Esophagus squamous epithelium (tissue), 5 donors: ENCODE measurements at regions not wholly inside any gene's neighbourhood (a gene's known extent, or its start where the extent isn't known, plus 50 kb on each side); places are given as distances from the start of the nearest gene placed in this dataset.

ENCODE experiments used
- DNase-seq: peaks from one replicate; lab custom pipeline; 2025; lab: John Stamatoyannopoulos, UW
- H3K27ac ChIP-seq, 4 donors: fragments of 200-600 bp; sonication (generic); one replicate each; pipeline ENCODE4 v1.5.1; 2016 to 2019; ENCODE audit warnings: mild to moderate bottlenecking in 1 of 4
- H3K27me3 ChIP-seq, 4 donors: fragments of 200-600 bp; sonication (generic); 1 replicate in 3 of 4; 2 replicates in 1 of 4; pipeline versions ENCODE4 v1.5.1 to v1.6.0; 2017 to 2021; ENCODE audit warnings: antibody characterized with exemption in 1 of 4
- H3K36me3 ChIP-seq, 3 donors: fragments of 200-600 bp; sonication (generic); one replicate each; pipeline ENCODE4 v1.5.1; 2016 to 2019
- H3K4me1 ChIP-seq, 3 donors: fragments of 200-600 bp; sonication (generic); one replicate each; pipeline ENCODE4 v1.5.1; 2017 to 2019
- H3K4me3 ChIP-seq, 4 donors: fragments of 200-600 bp; sonication (generic); 1 replicate in 3 of 4; 2 replicates in 1 of 4; pipeline ENCODE4 v1.5.1; 2016 to 2019; ENCODE audit warnings: mild to moderate bottlenecking in 2 of 4, moderate library complexity in 1 of 4
- H3K9me3 ChIP-seq, 3 donors: fragments of 200-600 bp; sonication (generic); one replicate each; pipeline ENCODE4 v1.5.1; 2016 to 2019
- POLR2A ChIP-seq, 4 donors: fragments of 450-650 bp; IDR thresholded peaks; one replicate each; pipeline ENCODE4 v1.6.1; 2017; ENCODE audit warnings: antibody characterized with exemption in 4 of 4, mild to moderate bottlenecking in 4 of 4, moderate library complexity in 3 of 4
- WGBS, 2 donors: methylation state at CpG; one replicate each; pipeline ENCODE4 v1.1.5; 2018; 5-methylcytosine and 5-hydroxymethylcytosine counted together
- intact Hi-C: fragments of 100-400 bp; cut with DNase I; formaldehyde crosslinking; loops from one replicate; pipeline ENCODE4 v1.15.0; 2022
- TF ChIP-seq, protein P1 (sequence below), 6 experiments: fragments of 450-650 bp in 4 of 6; fragments of 200-600 bp in 2 of 6; sonication (generic) in 2 of 6; IDR thresholded peaks; one replicate each; pipeline ENCODE4 v1.5.1; 2016 to 2019; ENCODE audit warnings: antibody characterized with exemption in 6 of 6, mild to moderate bottlenecking in 4 of 6, moderate library complexity in 4 of 6
- donor health status: DM: yes; HTN: yes; CAD: no.

DNA sequence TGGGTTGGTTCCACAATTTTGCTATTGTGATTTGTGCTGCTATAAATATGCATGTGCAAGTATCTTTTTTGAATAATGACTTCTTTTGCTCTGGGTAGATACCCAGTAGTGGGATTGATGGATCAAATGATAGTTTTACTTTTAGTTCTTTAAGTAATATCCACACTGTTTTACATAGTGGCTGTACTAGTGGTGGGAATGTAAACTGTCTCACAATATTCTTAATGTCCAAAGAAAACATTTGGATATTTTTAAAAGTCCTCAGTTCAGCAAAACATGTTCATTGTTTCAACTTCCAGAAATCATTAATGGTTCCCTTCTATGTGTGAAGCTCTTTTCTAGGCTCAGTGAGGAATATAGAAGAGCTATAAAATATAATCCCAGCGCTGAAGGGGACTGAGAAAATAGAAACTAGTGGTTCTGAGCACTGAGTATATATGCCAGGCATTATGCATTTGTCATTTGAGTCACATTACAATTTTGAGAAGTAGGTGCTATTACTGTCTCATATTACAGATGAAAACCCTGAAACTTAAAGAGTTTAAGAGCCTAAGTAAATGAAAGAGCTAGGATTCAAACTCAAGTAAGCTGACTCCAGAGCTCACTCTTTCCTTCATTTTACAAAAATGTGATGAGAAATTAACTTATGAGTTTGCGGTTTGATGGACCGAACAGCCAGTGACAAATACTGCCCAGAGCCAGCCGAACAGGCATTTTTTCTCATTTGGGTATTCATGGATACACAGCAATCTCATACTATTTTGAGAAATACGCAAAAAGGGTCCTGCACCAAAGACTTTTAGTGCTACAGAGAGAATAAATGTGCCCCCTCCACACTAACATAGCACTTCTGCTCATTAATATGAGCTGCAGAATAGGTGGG, 250.1 kb downstream of the TBX18 start:
- H3K4me3 ChIP-seq: no peak overlapping the region
- WGBS, 2 donors: 63 to 66% methylated on average over 5 of the region's 5 CpGs
- no peak for DNase-seq
- no peaks in the 10 kb centered on the region for H3K9me3 ChIP-seq
- H3K36me3 ChIP-seq: no peaks in the 10 kb centered on the region
- no peak overlapping the region for H3K27ac ChIP-seq
- H3K27me3 ChIP-seq: no peaks in the 10 kb centered on the region
- no peaks in the 10 kb centered on the region for H3K4me1 ChIP-seq
- intact Hi-C loops: no loop called here
- TF ChIP-seq POLR2A (IDR thresholded peaks at IDR 0.05): no peak
- TF ChIP-seq, protein P1, sequence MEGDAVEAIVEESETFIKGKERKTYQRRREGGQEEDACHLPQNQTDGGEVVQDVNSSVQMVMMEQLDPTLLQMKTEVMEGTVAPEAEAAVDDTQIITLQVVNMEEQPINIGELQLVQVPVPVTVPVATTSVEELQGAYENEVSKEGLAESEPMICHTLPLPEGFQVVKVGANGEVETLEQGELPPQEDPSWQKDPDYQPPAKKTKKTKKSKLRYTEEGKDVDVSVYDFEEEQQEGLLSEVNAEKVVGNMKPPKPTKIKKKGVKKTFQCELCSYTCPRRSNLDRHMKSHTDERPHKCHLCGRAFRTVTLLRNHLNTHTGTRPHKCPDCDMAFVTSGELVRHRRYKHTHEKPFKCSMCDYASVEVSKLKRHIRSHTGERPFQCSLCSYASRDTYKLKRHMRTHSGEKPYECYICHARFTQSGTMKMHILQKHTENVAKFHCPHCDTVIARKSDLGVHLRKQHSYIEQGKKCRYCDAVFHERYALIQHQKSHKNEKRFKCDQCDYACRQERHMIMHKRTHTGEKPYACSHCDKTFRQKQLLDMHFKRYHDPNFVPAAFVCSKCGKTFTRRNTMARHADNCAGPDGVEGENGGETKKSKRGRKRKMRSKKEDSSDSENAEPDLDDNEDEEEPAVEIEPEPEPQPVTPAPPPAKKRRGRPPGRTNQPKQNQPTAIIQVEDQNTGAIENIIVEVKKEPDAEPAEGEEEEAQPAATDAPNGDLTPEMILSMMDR (IDR thresholded peaks at IDR 0.05): no peak

DNA sequence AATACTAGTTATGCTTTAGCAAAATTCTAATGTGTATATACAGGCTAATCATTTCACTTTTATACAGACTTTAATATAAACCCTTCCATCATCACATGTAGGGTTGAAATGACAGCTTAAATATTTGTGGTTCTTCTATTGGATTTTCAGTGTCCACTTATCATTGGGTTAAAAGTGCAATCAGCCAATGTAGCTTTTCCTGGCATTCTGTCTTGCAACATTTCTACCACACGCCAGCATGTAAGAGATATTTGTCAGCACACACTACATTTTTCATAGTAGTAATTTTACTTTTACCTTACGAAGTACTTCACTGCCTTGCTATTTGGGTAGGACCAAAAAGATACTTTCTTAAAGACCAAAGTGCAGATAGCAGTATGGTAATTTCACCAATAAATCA, 252.0 kb downstream of the TBX18 start:
- H3K4me1 ChIP-seq: no peaks in the 10 kb centered on the region
- H3K27me3 ChIP-seq: no peaks in the 10 kb centered on the region
- intact Hi-C loops: no loop called here
- H3K36me3 ChIP-seq: no peaks in the 10 kb centered on the region
- DNase-seq: no peak
- no peak overlapping the region for H3K27ac ChIP-seq
- TF ChIP-seq, protein P1 (IDR thresholded peaks at IDR 0.05): no peak
- no peak for TF ChIP-seq POLR2A (IDR thresholded peaks at IDR 0.05)
- H3K9me3 ChIP-seq: no peaks in the 10 kb centered on the region
- no peak overlapping the region for H3K4me3 ChIP-seq
- 55 to 74% methylated on average over 2 of the region's 2 CpGs for WGBS, 2 donors

DNA sequence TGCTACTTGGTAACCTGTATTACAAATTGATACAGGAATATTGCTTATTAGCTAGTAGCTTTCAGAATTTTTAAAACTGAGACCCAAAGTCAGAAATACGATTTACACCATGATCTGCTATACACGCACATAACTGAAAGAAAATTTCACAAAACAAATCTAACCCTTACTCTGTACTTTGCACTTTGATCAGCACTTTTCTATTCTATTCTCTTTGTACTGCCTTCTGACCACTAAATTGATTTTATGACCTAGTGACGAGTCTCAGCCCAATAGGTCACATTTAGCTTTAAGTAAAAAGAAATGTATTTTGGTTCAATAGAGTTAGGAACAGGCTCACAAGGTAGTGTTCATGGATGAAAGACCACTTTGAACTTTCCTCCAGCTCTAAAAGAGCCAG, 252.5 kb downstream of the TBX18 start:
- no peaks in the 10 kb centered on the region for H3K27me3 ChIP-seq
- intact Hi-C loops: no loop called here

DNA sequence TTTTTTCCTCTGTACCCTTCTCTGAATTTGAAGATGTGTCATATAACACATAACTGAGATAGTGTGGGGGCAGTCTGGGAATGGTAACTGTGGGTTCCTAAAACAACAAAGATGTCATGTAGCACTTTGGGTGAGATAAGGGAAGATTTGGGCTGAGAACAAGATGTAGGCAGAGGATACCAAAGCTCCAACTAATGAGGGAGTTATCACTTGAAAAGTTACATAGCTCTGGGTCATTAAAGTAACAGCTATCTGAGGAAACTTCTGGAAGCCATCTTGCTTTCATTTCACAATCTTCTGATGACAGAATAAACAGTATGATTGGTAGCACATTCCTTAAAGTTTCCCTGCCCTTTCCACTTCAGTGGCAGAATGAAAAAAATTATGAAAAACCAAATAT, 255.4 kb downstream of the TBX18 start:
- no peaks in the 10 kb centered on the region for H3K36me3 ChIP-seq
- intact Hi-C loops: no loop called here
- DNase-seq: no peak
- no peaks in the 10 kb centered on the region for H3K4me1 ChIP-seq
- H3K27me3 ChIP-seq: no peaks in the 10 kb centered on the region
- no peak overlapping the region for H3K27ac ChIP-seq
- no peak for TF ChIP-seq POLR2A (IDR thresholded peaks at IDR 0.05)
- TF ChIP-seq, protein P1 (IDR thresholded peaks at IDR 0.05): no peak
- H3K4me3 ChIP-seq: no peak overlapping the region
- H3K9me3 ChIP-seq: no peaks in the 10 kb centered on the region

More for the DNA sequence above, 252.5 kb downstream of the TBX18 start:
- WGBS, 2 donors: 56 to 74% methylated on average over 3 of the region's 3 CpGs
- no peak overlapping the region for H3K4me3 ChIP-seq
- no peaks in the 10 kb centered on the region for H3K9me3 ChIP-seq
- no peak for DNase-seq
- H3K4me1 ChIP-seq: no peaks in the 10 kb centered on the region
- TF ChIP-seq POLR2A (IDR thresholded peaks at IDR 0.05): no peak
- TF ChIP-seq, protein P1 (IDR thresholded peaks at IDR 0.05): no peak
- no peaks in the 10 kb centered on the region for H3K36me3 ChIP-seq
- no peak overlapping the region for H3K27ac ChIP-seq

DNA sequence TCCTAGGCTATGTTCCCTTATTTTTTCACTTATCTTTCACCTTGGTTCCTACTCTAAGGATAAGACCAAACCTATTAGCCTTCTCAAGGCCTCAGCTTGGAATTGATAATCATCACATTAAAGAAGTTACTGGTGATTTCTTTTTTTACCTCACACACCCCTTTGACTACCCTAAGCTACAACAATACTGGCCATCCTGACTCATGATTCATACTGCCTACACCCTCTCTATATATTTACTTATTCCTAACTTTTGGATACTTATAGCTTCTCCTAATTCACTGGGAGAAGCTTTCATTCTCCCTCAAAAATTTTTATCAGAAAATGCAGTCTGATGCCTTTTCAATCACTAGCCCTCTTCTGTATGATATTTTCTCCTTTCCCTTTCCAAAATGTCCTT, 256.1 kb downstream of the TBX18 start:
- Histone ChIP-seq H3K4me1 (no peaks in the 10 kb centered on the region), H3K36me3 (no peaks in the 10 kb centered on the region), H3K27me3 (no peaks in the 10 kb centered on the region), H3K4me3 (no peak overlapping the region), H3K27ac (no peak overlapping the region), H3K9me3 (no peaks in the 10 kb centered on the region)
- intact Hi-C loops: no loop called here
- DNase-seq: no peak
- no peak for TF ChIP-seq POLR2A (IDR thresholded peaks at IDR 0.05)
- TF ChIP-seq, protein P1 (IDR thresholded peaks at IDR 0.05): no peak
